ENCODE measurements at regions not wholly inside any gene's neighbourhood (a gene's known extent, or its start where the extent isn't known, plus 50 kb on each side); places are given as distances from the start of the nearest gene placed in this dataset.

DNA sequence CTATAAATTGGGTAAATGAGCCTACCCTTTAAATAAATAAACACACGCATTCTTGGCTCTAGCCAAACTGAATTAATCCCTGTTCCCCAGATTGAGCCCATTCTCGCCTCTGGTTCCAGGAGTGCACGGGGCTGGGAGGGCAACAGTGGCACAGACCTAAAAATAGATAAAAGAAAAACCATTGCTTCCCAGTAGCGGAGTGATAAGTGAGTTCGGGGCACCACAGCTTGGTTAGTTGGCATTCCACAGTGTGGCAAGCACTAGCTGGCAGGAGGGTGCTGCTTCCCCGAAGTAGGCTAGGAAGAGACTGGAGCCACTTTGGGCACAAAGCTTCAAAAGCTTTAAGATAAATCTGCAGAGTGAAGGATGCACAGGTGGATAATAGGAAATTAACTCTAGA is 322.2 kb upstream of the SGCD start (continued):
- TF ChIP-seq, protein P1, sequence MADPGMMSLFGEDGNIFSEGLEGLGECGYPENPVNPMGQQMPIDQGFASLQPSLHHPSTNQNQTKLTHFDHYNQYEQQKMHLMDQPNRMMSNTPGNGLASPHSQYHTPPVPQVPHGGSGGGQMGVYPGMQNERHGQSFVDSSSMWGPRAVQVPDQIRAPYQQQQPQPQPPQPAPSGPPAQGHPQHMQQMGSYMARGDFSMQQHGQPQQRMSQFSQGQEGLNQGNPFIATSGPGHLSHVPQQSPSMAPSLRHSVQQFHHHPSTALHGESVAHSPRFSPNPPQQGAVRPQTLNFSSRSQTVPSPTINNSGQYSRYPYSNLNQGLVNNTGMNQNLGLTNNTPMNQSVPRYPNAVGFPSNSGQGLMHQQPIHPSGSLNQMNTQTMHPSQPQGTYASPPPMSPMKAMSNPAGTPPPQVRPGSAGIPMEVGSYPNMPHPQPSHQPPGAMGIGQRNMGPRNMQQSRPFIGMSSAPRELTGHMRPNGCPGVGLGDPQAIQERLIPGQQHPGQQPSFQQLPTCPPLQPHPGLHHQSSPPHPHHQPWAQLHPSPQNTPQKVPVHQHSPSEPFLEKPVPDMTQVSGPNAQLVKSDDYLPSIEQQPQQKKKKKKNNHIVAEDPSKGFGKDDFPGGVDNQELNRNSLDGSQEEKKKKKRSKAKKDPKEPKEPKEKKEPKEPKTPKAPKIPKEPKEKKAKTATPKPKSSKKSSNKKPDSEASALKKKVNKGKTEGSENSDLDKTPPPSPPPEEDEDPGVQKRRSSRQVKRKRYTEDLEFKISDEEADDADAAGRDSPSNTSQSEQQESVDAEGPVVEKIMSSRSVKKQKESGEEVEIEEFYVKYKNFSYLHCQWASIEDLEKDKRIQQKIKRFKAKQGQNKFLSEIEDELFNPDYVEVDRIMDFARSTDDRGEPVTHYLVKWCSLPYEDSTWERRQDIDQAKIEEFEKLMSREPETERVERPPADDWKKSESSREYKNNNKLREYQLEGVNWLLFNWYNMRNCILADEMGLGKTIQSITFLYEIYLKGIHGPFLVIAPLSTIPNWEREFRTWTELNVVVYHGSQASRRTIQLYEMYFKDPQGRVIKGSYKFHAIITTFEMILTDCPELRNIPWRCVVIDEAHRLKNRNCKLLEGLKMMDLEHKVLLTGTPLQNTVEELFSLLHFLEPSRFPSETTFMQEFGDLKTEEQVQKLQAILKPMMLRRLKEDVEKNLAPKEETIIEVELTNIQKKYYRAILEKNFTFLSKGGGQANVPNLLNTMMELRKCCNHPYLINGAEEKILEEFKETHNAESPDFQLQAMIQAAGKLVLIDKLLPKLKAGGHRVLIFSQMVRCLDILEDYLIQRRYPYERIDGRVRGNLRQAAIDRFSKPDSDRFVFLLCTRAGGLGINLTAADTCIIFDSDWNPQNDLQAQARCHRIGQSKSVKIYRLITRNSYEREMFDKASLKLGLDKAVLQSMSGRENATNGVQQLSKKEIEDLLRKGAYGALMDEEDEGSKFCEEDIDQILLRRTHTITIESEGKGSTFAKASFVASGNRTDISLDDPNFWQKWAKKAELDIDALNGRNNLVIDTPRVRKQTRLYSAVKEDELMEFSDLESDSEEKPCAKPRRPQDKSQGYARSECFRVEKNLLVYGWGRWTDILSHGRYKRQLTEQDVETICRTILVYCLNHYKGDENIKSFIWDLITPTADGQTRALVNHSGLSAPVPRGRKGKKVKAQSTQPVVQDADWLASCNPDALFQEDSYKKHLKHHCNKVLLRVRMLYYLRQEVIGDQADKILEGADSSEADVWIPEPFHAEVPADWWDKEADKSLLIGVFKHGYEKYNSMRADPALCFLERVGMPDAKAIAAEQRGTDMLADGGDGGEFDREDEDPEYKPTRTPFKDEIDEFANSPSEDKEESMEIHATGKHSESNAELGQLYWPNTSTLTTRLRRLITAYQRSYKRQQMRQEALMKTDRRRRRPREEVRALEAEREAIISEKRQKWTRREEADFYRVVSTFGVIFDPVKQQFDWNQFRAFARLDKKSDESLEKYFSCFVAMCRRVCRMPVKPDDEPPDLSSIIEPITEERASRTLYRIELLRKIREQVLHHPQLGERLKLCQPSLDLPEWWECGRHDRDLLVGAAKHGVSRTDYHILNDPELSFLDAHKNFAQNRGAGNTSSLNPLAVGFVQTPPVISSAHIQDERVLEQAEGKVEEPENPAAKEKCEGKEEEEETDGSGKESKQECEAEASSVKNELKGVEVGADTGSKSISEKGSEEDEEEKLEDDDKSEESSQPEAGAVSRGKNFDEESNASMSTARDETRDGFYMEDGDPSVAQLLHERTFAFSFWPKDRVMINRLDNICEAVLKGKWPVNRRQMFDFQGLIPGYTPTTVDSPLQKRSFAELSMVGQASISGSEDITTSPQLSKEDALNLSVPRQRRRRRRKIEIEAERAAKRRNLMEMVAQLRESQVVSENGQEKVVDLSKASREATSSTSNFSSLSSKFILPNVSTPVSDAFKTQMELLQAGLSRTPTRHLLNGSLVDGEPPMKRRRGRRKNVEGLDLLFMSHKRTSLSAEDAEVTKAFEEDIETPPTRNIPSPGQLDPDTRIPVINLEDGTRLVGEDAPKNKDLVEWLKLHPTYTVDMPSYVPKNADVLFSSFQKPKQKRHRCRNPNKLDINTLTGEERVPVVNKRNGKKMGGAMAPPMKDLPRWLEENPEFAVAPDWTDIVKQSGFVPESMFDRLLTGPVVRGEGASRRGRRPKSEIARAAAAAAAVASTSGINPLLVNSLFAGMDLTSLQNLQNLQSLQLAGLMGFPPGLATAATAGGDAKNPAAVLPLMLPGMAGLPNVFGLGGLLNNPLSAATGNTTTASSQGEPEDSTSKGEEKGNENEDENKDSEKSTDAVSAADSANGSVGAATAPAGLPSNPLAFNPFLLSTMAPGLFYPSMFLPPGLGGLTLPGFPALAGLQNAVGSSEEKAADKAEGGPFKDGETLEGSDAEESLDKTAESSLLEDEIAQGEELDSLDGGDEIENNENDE (IDR thresholded peaks at IDR 0.05; ENCODE audit: insufficient replicate concordance, low read length): no peak
- TF ChIP-seq POLR2AphosphoS5 (IDR thresholded peaks at IDR 0.05; ENCODE audit: low read depth, low read length) (no peak), SRF (IDR thresholded peaks at IDR 0.05; ENCODE audit: low read depth, low read length) (no peak), BCL11A (IDR thresholded peaks at IDR 0.05; ENCODE audit: low read depth in 2 of 2, low read length in 2 of 2) (no peak), SIX5 (IDR thresholded peaks at IDR 0.05; ENCODE audit: low read depth, low read length) (no peak)

Data from H1 (cell line).